PFSK-1 (cell line): ENCODE measurements at regions not wholly inside any gene's neighbourhood (a gene's known extent, or its start where the extent isn't known, plus 50 kb on each side); places are given as distances from the start of the nearest gene placed in this dataset.

Experiments used
- FOXP2 ChIP-seq: optimal IDR thresholded peaks from 2 replicates; pipeline ENCODE3; 2011; ENCODE audit warnings: borderline replicate concordance, control low read depth, inconsistent platforms; ENCODE audit not compliant: insufficient read depth; ENCODE audit errors: extremely low read length, extremely low read depth
- POLR2AphosphoS5 ChIP-seq: IDR thresholded peaks from 2 replicates; pipeline ENCODE4 v1.6.1; 2012; ENCODE audit warnings: low read depth, mild to moderate bottlenecking, control low read depth, low read length, moderate library complexity
- SIN3A ChIP-seq: IDR thresholded peaks from 2 replicates; pipeline ENCODE4 v1.6.1; 2012; ENCODE audit warnings: mild to moderate bottlenecking, low read length, moderate library complexity, borderline replicate concordance; ENCODE audit not compliant: insufficient read depth
- TAF1 ChIP-seq: IDR thresholded peaks from 2 replicates; pipeline ENCODE4 v1.6.1; 2012; ENCODE audit warnings: low read length, control low read depth, borderline replicate concordance; ENCODE audit not compliant: insufficient read depth
- TF ChIP-seq, protein P1 (sequence below), 2 experiments: IDR thresholded peaks; 2 replicates each; pipeline versions ENCODE4 v1.6.1 to v1.8.0; 2011 to 2012; ENCODE audit warnings: low read depth in 2 of 2, low read length in 2 of 2, control low read depth in 1 of 2, inconsistent platforms in 1 of 2, mild to moderate bottlenecking in 1 of 2, moderate library complexity in 1 of 2; ENCODE audit not compliant: insufficient read depth in 1 of 2

DNA sequence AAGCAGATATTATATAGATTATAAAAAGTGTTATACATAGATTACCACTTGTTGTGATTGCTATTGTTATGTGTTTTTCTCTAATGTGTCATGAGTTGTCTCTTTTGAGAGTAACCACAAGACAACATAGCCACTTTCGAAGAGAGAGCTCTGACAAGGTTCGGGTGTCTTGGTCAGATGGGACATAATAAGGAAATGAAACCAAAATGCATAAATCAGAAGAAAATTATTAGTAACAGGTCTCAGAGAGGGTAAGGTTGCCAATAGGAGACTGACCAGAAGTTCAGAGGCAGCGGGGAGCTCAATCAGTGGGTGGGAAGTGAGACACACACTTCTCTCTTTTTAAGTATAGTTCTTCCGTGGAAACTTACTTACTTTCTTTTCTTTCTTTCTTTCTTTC lies 639.2 kb upstream of the POT1 start:
- TF ChIP-seq POLR2AphosphoS5 (no peak), TAF1 (no peak), FOXP2 (no peak), SIN3A (no peak)
- TF ChIP-seq, protein P1, sequence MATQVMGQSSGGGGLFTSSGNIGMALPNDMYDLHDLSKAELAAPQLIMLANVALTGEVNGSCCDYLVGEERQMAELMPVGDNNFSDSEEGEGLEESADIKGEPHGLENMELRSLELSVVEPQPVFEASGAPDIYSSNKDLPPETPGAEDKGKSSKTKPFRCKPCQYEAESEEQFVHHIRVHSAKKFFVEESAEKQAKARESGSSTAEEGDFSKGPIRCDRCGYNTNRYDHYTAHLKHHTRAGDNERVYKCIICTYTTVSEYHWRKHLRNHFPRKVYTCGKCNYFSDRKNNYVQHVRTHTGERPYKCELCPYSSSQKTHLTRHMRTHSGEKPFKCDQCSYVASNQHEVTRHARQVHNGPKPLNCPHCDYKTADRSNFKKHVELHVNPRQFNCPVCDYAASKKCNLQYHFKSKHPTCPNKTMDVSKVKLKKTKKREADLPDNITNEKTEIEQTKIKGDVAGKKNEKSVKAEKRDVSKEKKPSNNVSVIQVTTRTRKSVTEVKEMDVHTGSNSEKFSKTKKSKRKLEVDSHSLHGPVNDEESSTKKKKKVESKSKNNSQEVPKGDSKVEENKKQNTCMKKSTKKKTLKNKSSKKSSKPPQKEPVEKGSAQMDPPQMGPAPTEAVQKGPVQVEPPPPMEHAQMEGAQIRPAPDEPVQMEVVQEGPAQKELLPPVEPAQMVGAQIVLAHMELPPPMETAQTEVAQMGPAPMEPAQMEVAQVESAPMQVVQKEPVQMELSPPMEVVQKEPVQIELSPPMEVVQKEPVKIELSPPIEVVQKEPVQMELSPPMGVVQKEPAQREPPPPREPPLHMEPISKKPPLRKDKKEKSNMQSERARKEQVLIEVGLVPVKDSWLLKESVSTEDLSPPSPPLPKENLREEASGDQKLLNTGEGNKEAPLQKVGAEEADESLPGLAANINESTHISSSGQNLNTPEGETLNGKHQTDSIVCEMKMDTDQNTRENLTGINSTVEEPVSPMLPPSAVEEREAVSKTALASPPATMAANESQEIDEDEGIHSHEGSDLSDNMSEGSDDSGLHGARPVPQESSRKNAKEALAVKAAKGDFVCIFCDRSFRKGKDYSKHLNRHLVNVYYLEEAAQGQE (IDR thresholded peaks at IDR 0.05; ENCODE audit: insufficient read depth in 1 of 2, low read depth in 2 of 2, low read length in 2 of 2), result no peak

DNA sequence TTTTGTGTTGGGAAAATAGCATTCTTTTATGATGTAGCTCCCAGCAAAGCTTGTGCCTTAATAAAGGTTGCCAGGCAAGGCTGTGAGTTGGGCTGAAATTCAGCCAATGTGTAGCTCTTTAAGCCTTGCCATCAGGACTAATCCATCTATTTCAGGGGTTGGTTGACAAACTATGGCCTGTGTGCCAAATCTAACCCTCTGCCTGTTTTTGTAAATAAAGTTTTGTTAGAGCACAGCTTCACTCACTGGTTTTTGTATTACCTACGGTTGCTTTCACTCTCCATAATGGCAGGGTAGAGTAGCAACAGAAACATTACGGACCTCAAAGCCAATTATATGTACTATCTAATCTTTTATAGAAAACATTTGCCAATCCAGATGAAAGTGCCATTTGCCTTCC lies 638.1 kb upstream of the POT1 start:
- no peak for TF ChIP-seq SIN3A
- TF ChIP-seq TAF1, result no peak
- no peak for TF ChIP-seq FOXP2
- no peak for TF ChIP-seq POLR2AphosphoS5
- TF ChIP-seq, protein P1 (IDR thresholded peaks at IDR 0.05; ENCODE audit: insufficient read depth in 1 of 2, low read depth in 2 of 2, low read length in 2 of 2), result no peak

DNA sequence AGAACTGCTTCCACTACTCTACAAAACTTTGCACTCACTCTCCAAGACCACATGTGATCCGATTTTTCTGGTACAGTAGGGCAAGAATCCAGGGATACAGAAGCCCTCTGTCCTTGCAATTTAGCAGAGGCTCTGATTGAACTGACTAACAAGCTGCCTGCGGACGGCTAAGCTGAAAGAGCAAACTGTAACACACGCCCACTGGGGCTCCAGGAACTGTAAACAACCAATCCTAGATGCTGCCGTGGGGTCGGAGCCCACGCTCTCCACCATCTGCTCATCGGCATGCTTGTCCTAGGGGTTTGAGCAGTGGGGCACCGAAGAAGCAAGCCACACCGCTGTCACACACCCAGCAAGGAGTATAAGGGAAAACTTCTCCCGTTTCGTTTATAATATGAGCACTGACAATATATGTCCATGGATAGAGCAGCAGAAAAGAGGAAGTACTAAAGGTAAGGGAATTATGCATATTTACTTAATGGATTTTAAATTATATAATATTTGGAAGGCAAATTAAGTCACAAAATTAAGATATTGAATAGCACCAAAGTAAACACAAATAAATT lies 634.4 kb upstream of the POT1 start:
- no peak for TF ChIP-seq POLR2AphosphoS5
- no peak for TF ChIP-seq TAF1
- TF ChIP-seq FOXP2, result no peak
- TF ChIP-seq, protein P1 (IDR thresholded peaks at IDR 0.05; ENCODE audit: insufficient read depth in 1 of 2, low read depth in 2 of 2, low read length in 2 of 2), result no peak
- no peak for TF ChIP-seq SIN3A

DNA sequence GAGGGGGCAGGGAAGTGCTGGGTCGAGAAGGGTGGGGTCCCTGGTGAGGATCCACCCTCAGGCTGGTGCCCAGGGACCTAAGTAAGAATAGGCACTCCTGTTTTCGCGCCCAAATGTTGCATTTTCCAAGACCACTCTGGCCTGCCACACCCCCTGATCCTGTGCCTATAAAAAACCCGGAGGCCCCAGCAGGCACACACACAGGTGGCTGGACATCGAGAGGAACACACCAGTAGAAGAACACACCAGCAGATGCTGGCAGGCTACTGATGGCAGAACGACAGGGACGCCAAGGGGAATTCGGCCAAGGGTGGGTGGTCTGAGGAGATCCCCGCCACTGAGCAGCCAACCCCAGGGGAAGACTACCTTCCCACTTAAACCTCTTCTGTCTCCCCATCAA lies 633.9 kb upstream of the POT1 start:
- TF ChIP-seq TAF1 (no peak), POLR2AphosphoS5 (no peak), FOXP2 (no peak), SIN3A (no peak)
- TF ChIP-seq, protein P1 (IDR thresholded peaks at IDR 0.05; ENCODE audit: insufficient read depth in 1 of 2, low read depth in 2 of 2, low read length in 2 of 2), result no peak

DNA sequence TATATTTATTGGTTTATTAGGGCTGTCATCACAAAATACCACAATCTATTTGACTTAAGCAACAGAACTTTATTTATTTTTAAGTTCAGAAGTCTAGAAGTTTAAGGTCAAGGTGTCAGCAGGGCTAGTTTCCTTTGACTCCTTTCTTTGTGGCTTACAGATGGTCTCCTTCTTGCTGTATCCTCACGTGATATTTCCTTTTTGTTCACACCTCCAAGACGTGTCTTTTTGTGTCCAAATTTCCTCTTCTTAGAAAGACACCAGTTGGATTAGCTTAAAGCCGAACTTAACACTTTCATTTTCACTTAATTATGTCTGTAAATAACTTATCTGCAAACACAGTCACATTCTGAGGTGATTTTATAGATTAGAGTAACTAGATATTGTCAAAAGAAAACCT lies 631.4 kb upstream of the POT1 start:
- no peak for TF ChIP-seq POLR2AphosphoS5
- no peak for TF ChIP-seq TAF1
- TF ChIP-seq SIN3A, result no peak
- no peak for TF ChIP-seq FOXP2
- TF ChIP-seq, protein P1 (IDR thresholded peaks at IDR 0.05; ENCODE audit: insufficient read depth in 1 of 2, low read depth in 2 of 2, low read length in 2 of 2), result no peak
